ENCODE measurements at regions not wholly inside any gene's neighbourhood (a gene's known extent, or its start where the extent isn't known, plus 50 kb on each side); places are given as distances from the start of the nearest gene placed in this dataset.

DNA sequence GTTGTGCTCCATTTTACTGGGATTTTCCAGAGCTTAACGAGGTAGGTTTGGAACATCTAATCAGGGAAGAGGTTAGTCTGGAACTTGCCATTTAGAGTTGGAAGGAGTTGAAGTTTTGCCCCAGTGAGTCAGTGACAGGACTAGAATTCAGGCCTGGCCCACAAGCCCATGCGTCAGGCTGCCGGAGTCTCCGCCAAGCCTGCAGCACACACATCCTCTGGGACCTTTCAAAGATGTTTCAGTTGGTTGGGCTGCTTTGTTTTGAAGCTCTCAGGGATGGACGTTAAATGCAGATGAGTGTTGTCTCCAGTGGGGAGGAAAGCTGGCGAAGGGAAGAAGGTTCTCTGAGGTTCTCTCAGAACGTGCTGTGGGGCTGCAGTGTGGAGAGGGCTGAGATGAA, 147.0 kb downstream of the PSAT1 start:
- TF ChIP-seq, protein P1, sequence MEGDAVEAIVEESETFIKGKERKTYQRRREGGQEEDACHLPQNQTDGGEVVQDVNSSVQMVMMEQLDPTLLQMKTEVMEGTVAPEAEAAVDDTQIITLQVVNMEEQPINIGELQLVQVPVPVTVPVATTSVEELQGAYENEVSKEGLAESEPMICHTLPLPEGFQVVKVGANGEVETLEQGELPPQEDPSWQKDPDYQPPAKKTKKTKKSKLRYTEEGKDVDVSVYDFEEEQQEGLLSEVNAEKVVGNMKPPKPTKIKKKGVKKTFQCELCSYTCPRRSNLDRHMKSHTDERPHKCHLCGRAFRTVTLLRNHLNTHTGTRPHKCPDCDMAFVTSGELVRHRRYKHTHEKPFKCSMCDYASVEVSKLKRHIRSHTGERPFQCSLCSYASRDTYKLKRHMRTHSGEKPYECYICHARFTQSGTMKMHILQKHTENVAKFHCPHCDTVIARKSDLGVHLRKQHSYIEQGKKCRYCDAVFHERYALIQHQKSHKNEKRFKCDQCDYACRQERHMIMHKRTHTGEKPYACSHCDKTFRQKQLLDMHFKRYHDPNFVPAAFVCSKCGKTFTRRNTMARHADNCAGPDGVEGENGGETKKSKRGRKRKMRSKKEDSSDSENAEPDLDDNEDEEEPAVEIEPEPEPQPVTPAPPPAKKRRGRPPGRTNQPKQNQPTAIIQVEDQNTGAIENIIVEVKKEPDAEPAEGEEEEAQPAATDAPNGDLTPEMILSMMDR (IDR thresholded peaks at IDR 0.05): no peak
- TF ChIP-seq POLR2A (IDR thresholded peaks at IDR 0.05): no peak
